B cell (primary cell): ENCODE measurements at regions not wholly inside any gene's neighbourhood (a gene's known extent, or its start where the extent isn't known, plus 50 kb on each side); places are given as distances from the start of the nearest gene placed in this dataset.

Source experiments
- CTCF ChIP-seq: fragments of 200-600 bp; IDR thresholded peaks from one replicate; pipeline ENCODE4 v1.8.0; 2022; ENCODE audit warnings: antibody characterized with exemption, mild to moderate bottlenecking
- EZH2 ChIP-seq: IDR thresholded peaks from 2 replicates; pipeline ENCODE4 v1.6.1; 2012; ENCODE audit warnings: borderline replicate concordance, low read depth, mild to moderate bottlenecking, moderate library complexity, low read length; ENCODE audit not compliant: insufficient read depth, poor library complexity, severe bottlenecking

- TF ChIP-seq CTCF: no peak
- no peak for TF ChIP-seq EZH2
These were observed 107.4 kb upstream of the TAB2 start for GRCh38 chr6:149209871-149210775.
